Astrocyte of the spinal cord (primary cell): ENCODE measurements at regions not wholly inside any gene's neighbourhood (a gene's known extent, or its start where the extent isn't known, plus 50 kb on each side); places are given as distances from the start of the nearest gene placed in this dataset.

ENCODE experiments used
- DNase-seq: peaks from one replicate; pipeline ENCODE4 v3.0.0; 2011; ENCODE audit warnings: low read depth, low spot score
- H3K4me3 ChIP-seq: 2 replicates; pipeline ENCODE4 v1.5.1; 2011; ENCODE audit warnings: low read depth, mild to moderate bottlenecking, low read length, moderate library complexity
- in situ Hi-C: cut with HindIII; loops from 2 replicates; pipeline ENCODE4 v1.10.0; 2017; ENCODE audit warnings: low sequenced_read_pairs
- TF ChIP-seq, protein P1 (sequence below): IDR thresholded peaks from 2 replicates; pipeline ENCODE4 v1.5.1; 2012; ENCODE audit warnings: low read depth, mild to moderate bottlenecking, low read length, inconsistent platforms

DNA sequence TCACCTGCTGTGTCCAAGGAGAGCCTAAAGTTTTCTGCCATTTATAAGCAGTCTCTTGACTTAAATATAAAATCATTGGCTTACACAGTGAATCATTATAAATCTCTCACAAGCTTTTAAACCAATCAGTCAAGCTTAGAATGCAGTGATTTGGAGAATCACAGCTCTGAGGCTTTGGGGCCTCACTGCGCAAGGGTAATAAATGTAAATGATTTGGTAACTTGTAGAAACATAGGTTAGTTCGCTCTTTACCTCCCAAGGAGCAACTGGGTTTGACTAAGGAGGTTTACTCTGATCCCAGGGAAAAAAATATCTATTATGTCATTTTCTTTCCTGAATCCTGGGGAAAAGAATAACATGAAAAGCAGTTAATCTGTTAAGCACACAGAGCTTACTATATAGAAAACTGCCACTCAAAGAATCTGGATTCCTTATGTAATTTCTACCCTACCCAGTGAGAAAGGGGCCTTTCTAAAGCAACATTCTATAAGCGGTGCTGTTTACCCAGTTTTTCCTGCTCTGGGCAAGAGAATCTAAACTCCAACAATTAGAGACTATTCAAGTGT is 128.2 kb downstream of the MZT1 start:
- no peak overlapping the region for H3K4me3 ChIP-seq
- TF ChIP-seq, protein P1, sequence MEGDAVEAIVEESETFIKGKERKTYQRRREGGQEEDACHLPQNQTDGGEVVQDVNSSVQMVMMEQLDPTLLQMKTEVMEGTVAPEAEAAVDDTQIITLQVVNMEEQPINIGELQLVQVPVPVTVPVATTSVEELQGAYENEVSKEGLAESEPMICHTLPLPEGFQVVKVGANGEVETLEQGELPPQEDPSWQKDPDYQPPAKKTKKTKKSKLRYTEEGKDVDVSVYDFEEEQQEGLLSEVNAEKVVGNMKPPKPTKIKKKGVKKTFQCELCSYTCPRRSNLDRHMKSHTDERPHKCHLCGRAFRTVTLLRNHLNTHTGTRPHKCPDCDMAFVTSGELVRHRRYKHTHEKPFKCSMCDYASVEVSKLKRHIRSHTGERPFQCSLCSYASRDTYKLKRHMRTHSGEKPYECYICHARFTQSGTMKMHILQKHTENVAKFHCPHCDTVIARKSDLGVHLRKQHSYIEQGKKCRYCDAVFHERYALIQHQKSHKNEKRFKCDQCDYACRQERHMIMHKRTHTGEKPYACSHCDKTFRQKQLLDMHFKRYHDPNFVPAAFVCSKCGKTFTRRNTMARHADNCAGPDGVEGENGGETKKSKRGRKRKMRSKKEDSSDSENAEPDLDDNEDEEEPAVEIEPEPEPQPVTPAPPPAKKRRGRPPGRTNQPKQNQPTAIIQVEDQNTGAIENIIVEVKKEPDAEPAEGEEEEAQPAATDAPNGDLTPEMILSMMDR, result no peak
- in situ Hi-C loops, result no loop called here
- no peak for DNase-seq

DNA sequence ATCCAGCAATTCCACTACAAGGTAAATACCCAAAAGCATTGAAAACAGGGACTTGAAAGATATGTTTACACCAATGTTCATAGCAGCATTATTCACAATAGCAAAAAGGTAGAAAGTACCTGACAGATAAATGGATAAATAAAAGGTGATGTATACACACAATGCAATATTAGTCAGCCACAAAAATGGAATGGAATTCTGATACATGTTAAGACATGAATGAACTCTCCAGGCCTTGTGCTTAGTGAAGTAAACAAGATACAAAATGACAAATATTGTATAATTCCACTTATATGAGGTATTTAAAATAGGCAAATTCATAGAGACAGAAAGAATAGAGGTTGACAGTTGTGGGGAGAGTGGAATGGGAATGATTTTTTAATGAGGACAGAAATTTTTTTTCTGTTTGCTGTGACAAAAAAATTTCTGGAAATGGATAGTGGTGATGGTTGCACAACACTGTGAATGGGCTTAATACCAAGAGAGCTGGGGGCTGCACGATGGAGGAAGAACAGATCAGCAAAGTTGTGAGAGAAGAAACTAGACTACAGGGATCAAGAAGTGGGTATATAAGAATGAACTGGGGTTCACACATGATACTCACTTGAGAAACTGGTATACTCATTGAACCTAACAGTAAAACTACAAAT is 137.2 kb downstream of the MZT1 start:
- TF ChIP-seq, protein P1, result no peak
- H3K4me3 ChIP-seq, result no peak overlapping the region
- in situ Hi-C loops, result no loop called here
- no peak for DNase-seq

DNA sequence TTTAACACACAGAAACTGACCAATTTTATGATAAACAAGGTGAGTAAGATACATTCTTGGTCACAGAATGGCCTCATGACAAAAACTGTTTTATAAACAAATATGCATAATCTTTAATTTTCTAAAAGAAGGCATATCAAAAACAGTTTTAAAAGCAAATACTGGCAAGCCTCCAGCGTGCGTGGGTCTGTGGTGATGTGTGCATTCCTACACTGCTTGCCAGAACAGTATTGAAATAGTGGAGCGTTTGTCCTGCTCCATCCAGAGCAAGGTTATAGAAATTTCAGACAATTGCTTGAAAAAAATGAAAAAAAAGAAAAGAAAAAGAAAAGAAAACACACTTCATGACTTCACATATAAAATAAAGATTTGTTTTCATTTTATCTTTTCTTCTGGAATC is 140.9 kb downstream of the MZT1 start:
- no peak overlapping the region for H3K4me3 ChIP-seq
- in situ Hi-C loops, result no loop called here
- peak; percentile 19 for DNase-seq
- TF ChIP-seq, protein P1, result no peak

DNA sequence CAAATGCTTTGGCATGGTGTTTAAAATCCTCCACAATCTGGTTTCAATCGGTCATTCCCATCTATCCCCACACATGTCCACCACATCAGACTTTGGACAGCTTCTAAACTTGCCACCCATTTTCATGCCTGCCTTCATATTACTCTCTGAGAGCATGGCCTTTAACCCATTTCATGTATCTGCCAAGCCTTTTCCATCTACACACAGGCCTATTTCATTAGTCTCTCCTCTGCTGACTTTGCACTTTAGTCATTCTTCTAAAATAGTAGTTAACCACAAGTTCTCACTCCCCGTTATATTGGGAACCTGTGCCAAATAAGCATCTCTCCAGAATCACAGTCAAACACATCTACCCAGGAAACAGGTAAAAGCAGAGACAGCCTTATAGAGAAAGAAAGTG is 142.2 kb downstream of the MZT1 start:
- in situ Hi-C loops, result no loop called here
- no peak for DNase-seq
- TF ChIP-seq, protein P1, result no peak
- no peak overlapping the region for H3K4me3 ChIP-seq

DNA sequence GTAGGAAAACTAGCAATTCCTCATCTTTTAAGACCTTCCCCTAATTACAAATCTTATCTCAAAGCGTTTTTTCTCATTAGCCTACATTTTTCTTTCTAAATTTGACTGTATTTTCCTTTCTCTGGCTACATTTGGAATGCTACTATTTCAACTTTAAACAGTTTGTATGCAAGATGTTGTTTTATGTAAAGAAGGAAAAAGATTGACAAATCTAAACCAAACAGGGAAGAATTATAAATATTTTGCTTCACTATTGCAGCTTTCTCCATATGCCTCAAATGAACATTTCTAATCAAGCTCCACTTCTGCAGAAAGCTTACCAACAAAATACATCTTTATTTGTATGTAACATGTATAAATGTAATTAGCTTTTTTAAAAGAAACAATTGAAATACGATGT is 156.2 kb downstream of the MZT1 start:
- no peak for DNase-seq
- no peak overlapping the region for H3K4me3 ChIP-seq
- TF ChIP-seq, protein P1, result no peak
- in situ Hi-C loops, result no loop called here

DNA sequence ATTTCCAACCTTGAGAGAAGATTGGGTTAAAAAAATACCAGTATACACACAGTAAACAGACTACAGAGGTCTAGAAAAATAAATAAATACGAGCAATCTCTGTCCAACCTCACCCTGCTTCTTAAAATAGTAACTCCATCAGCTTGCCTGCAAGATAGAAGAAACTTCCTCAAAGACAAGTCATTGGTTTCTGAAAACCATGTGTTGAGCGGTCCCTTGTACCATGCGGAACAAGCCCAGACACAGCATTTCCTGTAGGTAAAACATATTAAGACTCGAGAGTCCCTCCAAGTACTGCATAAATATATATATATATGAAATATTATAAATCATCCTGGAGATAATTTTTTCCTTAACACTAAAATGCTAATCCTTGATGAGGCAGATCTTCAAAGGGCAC is 157.4 kb downstream of the MZT1 start:
- no peak overlapping the region for H3K4me3 ChIP-seq
- TF ChIP-seq, protein P1, result no peak
- DNase-seq, result no peak
- in situ Hi-C loops, result no loop called here
